ENCODE measurements at regions not wholly inside any gene's neighbourhood (a gene's known extent, or its start where the extent isn't known, plus 50 kb on each side); places are given as distances from the start of the nearest gene placed in this dataset.
"Not testable (repeated sequence)": the region's sequence is repeated elsewhere in the genome, so short reads cannot be mapped to it uniquely, and the experiment has no call there.

DNA sequence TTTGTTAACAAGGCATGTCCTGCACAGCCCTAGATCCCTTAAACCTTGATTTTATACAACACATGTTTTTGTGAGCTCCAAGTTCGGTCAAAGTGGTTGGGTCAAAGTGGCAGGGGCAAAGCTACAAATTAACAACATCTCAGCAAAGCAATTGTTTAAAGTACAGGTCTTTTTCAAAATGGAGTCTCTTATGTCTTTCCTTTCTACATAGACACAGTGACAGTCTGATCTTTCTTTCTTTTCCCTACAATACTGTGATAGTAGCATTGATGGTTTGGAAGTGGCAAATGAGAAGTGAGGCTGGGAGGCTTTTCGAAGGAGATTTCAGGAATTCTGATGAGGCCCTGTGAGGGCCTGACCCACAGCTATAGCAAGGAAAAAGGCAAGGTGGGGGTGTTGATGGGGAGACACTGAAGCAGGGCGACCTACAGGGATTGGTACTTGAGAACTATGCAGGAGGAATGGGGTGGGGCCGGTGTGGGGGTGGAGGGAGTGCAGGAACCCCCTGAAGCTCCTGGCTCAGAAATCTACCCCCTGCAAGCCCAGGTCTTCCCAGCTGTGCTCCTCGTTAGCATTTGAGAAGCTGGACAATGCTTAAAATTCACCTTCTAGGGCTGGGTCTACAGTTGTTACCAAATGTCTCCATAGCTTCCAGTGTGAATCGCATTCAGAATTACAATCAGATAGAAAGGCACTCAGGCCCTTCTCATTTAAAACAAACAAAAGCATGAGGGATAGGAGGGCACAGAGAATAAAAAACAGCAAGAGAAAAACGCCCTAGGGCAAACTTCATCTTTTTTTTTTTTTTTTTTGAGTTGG, 102.6 kb upstream of the PPM1J start:
- Histone ChIP-seq H3K4me2 (ENCODE audit: low read length, poor library complexity, severe bottlenecking) (no peak overlapping the region), H2BK5ac (ENCODE audit: low read depth, low read length, poor library complexity, severe bottlenecking) (no peak overlapping the region), H3K4me3 (ENCODE audit: insufficient read depth in 1 of 2, low read depth in 1 of 2, low read length in 2 of 2) (no peak overlapping the region), H2BK12ac (ENCODE audit: low read length in 2 of 2) (no peak overlapping the region), H2AK5ac (ENCODE audit: low read length, severe bottlenecking) (no peak overlapping the region), H3K27ac (ENCODE audit: low read length, poor library complexity, severe bottlenecking) (no peak overlapping the region), H2BK120ac (ENCODE audit: low read depth, low read length) (no peak overlapping the region), H3K4ac (ENCODE audit: low read depth in 1 of 2, low read length in 2 of 2) (no peak overlapping the region), H2AFZ (ENCODE audit: low read depth, low read length) (no peak overlapping the region), H3K23ac (ENCODE audit: low read length in 2 of 2) (no peak overlapping the region), H3K27me3 (ENCODE audit: control insufficient read depth in 1 of 2, insufficient read depth in 1 of 2, low read length in 2 of 2) (no peaks in the 10 kb centered on the region), H4K8ac (ENCODE audit: low read length) (peak overlapping the region; percentile 49), H3K9ac (ENCODE audit: low read length) (no peak overlapping the region), H2BK15ac (ENCODE audit: low read depth, poor library complexity, severe bottlenecking) (no peak overlapping the region), H3K79me1 (replicated peaks; ENCODE audit: low read length, poor library complexity, severe bottlenecking) (no peaks in the 10 kb centered on the region), H3K36me3 (ENCODE audit: control insufficient read depth in 1 of 2, insufficient read depth in 2 of 2, low read depth in 1 of 2, low read length in 2 of 2) (no peaks in the 10 kb centered on the region), H3K9me3 (ENCODE audit: control insufficient read depth, low read length) (no peaks in the 10 kb centered on the region), H4K91ac (ENCODE audit: low read length) (peak overlapping the region; percentile 61), H3K14ac (ENCODE audit: low read length in 2 of 2) (no peak overlapping the region), H3K4me1 (ENCODE audit: control insufficient read depth, insufficient read depth, low read depth, low read length) (peaks cover 4% of the 10 kb centered on the region), H3K18ac (ENCODE audit: low read depth in 1 of 2, low read length in 2 of 2) (no peak overlapping the region)
- no peak for DNase-seq
- WGBS: 57% methylated on average over 6 of the region's 7 CpGs

DNA sequence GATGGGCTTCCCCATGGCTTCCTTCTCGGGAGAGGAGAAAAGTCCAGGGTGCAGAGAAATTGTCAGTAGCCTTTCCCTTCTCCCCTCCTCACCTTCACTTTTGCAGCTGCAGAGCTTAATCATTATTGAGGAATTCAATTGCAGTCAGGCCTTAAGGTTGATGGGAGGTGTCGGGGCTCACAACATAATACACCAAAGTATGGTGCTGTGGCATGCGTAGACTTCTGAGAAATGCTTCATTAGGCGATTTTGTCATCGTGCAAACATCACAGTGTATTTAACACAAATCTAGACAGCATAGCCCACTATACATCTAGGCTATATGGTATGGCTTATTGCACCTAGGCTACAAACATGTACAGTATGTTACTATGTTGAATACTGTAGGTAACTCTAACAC, 100.2 kb upstream of the PPM1J start:
- H3K27me3 ChIP-seq (ENCODE audit: control insufficient read depth in 1 of 2, insufficient read depth in 1 of 2, low read length in 2 of 2): no peaks in the 10 kb centered on the region
- peaks cover 4% of the 10 kb centered on the region for H3K4me1 ChIP-seq (ENCODE audit: control insufficient read depth, insufficient read depth, low read depth, low read length)
- H3K36me3 ChIP-seq (ENCODE audit: control insufficient read depth in 1 of 2, insufficient read depth in 2 of 2, low read depth in 1 of 2, low read length in 2 of 2): no peaks in the 10 kb centered on the region
- no peak overlapping the region for H2BK120ac ChIP-seq (ENCODE audit: low read depth, low read length)
- H3K27ac ChIP-seq (ENCODE audit: low read length, poor library complexity, severe bottlenecking): no peak overlapping the region
- H2BK12ac ChIP-seq (ENCODE audit: low read length in 2 of 2): no peak overlapping the region
- no peaks in the 10 kb centered on the region for H3K9me3 ChIP-seq (ENCODE audit: control insufficient read depth, low read length)
- H3K4me3 ChIP-seq (ENCODE audit: insufficient read depth in 1 of 2, low read depth in 1 of 2, low read length in 2 of 2): no peak overlapping the region
- no peak overlapping the region for H2BK15ac ChIP-seq (ENCODE audit: low read depth, poor library complexity, severe bottlenecking)
- H3K4me2 ChIP-seq (ENCODE audit: low read length, poor library complexity, severe bottlenecking): no peak overlapping the region
- no peak overlapping the region for H3K18ac ChIP-seq (ENCODE audit: low read depth in 1 of 2, low read length in 2 of 2)
- no peak overlapping the region for H3K9ac ChIP-seq (ENCODE audit: low read length)
- no peak overlapping the region for H3K14ac ChIP-seq (ENCODE audit: low read length in 2 of 2)
- H3K79me1 ChIP-seq (replicated peaks; ENCODE audit: low read length, poor library complexity, severe bottlenecking): no peaks in the 10 kb centered on the region
- H2BK5ac ChIP-seq (ENCODE audit: low read depth, low read length, poor library complexity, severe bottlenecking): no peak overlapping the region
- H3K4ac ChIP-seq (ENCODE audit: low read depth in 1 of 2, low read length in 2 of 2): no peak overlapping the region
- H2AK5ac ChIP-seq (ENCODE audit: low read length, severe bottlenecking): no peak overlapping the region
- no peak overlapping the region for H3K23ac ChIP-seq (ENCODE audit: low read length in 2 of 2)
- no peak for DNase-seq
- no peak overlapping the region for H2AFZ ChIP-seq (ENCODE audit: low read depth, low read length)
- no peak overlapping the region for H4K8ac ChIP-seq (ENCODE audit: low read length)
- no peak overlapping the region for H4K91ac ChIP-seq (ENCODE audit: low read length)
- 98% methylated on average over 4 of the region's 5 CpGs for WGBS

DNA sequence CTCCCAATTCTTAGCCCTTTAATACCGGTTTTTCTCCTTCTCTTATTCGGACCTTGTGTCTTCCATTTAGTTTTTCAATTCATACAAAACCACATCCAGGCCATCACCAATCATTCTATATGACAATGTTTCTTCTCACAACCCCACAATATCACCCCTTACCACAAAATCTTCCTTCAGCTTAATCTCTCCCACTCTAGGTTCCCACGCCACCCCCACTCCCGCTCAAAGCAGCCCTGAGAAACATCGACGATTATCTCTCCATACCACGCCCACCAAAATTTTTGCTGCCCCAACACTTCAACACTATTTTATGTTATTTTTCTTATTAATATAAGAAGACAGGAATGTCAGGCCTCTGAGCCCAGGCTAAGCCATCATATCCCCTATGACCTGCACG, 99.5 kb upstream of the PPM1J start:
- H3K14ac ChIP-seq (ENCODE audit: low read length in 2 of 2); H3K9ac ChIP-seq (ENCODE audit: low read length); H3K27ac ChIP-seq (ENCODE audit: low read length, poor library complexity, severe bottlenecking); H2AFZ ChIP-seq (ENCODE audit: low read depth, low read length); H2BK120ac ChIP-seq (ENCODE audit: low read depth, low read length); H2BK5ac ChIP-seq (ENCODE audit: low read depth, low read length, poor library complexity, severe bottlenecking); H3K36me3 ChIP-seq (ENCODE audit: control insufficient read depth in 1 of 2, insufficient read depth in 2 of 2, low read depth in 1 of 2, low read length in 2 of 2); H2BK15ac ChIP-seq (ENCODE audit: low read depth, poor library complexity, severe bottlenecking); H4K8ac ChIP-seq (ENCODE audit: low read length); DNase-seq; H3K4me2 ChIP-seq (ENCODE audit: low read length, poor library complexity, severe bottlenecking); H3K79me1 ChIP-seq (replicated peaks; ENCODE audit: low read length, poor library complexity, severe bottlenecking); H4K91ac ChIP-seq (ENCODE audit: low read length); H3K27me3 ChIP-seq (ENCODE audit: control insufficient read depth in 1 of 2, insufficient read depth in 1 of 2, low read length in 2 of 2); H2BK12ac ChIP-seq (ENCODE audit: low read length in 2 of 2); H2AK5ac ChIP-seq (ENCODE audit: low read length, severe bottlenecking); H3K4ac ChIP-seq (ENCODE audit: low read depth in 1 of 2, low read length in 2 of 2); H3K4me3 ChIP-seq (ENCODE audit: insufficient read depth in 1 of 2, low read depth in 1 of 2, low read length in 2 of 2); H3K4me1 ChIP-seq (ENCODE audit: control insufficient read depth, insufficient read depth, low read depth, low read length); H3K23ac ChIP-seq (ENCODE audit: low read length in 2 of 2); H3K18ac ChIP-seq (ENCODE audit: low read depth in 1 of 2, low read length in 2 of 2); H3K9me3 ChIP-seq (ENCODE audit: control insufficient read depth, low read length): not testable (repeated sequence)
- WGBS: 92% methylated on average over 7 of the region's 8 CpGs

DNA sequence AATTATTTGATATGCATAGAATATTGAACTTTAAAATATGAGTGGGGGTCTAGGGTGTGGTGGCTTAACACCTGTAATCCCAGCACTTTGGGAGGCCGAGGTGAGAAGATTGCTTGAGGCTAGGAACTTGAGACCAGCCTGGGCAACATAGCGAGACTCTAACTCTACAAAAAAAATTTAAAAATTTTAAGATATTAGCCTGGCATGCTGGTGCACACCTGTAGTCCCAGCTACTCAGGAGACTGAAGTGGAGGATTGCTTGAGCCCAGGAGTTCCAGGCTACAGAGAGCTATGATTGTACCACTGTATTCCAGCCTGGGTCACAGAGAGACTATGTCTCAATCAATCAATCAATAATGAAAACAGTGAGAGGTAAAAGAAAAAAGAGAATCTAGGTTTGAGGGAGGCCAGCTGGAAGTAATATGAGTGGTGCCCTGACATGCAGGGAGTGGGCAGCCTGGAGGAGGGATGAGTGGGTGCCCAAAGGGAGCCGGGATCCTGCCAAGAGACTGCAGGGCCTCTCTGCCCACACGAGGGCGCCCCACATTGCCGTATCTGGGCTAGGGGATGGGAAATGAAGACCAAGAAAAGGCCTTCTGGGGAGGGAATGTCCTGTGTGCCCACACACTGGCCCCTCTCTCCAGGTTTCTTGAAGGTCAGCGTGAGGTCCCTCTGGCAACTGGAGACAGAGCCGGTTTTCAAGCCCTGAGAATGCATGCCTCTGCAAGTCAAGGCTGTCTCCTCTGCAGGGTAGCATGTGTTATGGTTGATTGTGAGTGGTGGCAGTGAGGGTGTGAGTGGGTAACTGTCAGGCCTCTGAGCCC, 93.9 kb upstream of the PPM1J start:
- H3K27ac ChIP-seq (ENCODE audit: low read length, poor library complexity, severe bottlenecking): no peak overlapping the region
- no peak overlapping the region for H2BK12ac ChIP-seq (ENCODE audit: low read length in 2 of 2)
- no peak overlapping the region for H3K4ac ChIP-seq (ENCODE audit: low read depth in 1 of 2, low read length in 2 of 2)
- no peak overlapping the region for H4K8ac ChIP-seq (ENCODE audit: low read length)
- peaks cover 5 to 11% of the 10 kb centered on the region in 2 experiments for H3K27me3 ChIP-seq (ENCODE audit: control insufficient read depth in 1 of 2, insufficient read depth in 1 of 2, low read length in 2 of 2)
- no peaks in the 10 kb centered on the region for H3K9me3 ChIP-seq (ENCODE audit: control insufficient read depth, low read length)
- H3K23ac ChIP-seq (ENCODE audit: low read length in 2 of 2): no peak overlapping the region
- no peak overlapping the region for H3K4me3 ChIP-seq (ENCODE audit: insufficient read depth in 1 of 2, low read depth in 1 of 2, low read length in 2 of 2)
- H3K14ac ChIP-seq (ENCODE audit: low read length in 2 of 2): no peak overlapping the region
- H3K18ac ChIP-seq (ENCODE audit: low read depth in 1 of 2, low read length in 2 of 2): no peak overlapping the region
- H3K9ac ChIP-seq (ENCODE audit: low read length): no peak overlapping the region
- H4K91ac ChIP-seq (ENCODE audit: low read length): no peak overlapping the region
- no peak overlapping the region for H2BK5ac ChIP-seq (ENCODE audit: low read depth, low read length, poor library complexity, severe bottlenecking)
- H2AK5ac ChIP-seq (ENCODE audit: low read length, severe bottlenecking): no peak overlapping the region
- WGBS: 16% methylated on average over 7 of the region's 8 CpGs
- H2BK120ac ChIP-seq (ENCODE audit: low read depth, low read length): no peak overlapping the region
- H3K4me1 ChIP-seq (ENCODE audit: control insufficient read depth, insufficient read depth, low read depth, low read length): peaks cover 5% of the 10 kb centered on the region
- H2AFZ ChIP-seq (ENCODE audit: low read depth, low read length): peak overlapping the region; percentile 54
- peaks cover 0 to 2% of the 10 kb centered on the region in 2 experiments for H3K36me3 ChIP-seq (ENCODE audit: control insufficient read depth in 1 of 2, insufficient read depth in 2 of 2, low read depth in 1 of 2, low read length in 2 of 2)
- no peaks in the 10 kb centered on the region for H3K79me1 ChIP-seq (replicated peaks; ENCODE audit: low read length, poor library complexity, severe bottlenecking)
- no peak overlapping the region for H2BK15ac ChIP-seq (ENCODE audit: low read depth, poor library complexity, severe bottlenecking)
- no peak overlapping the region for H3K4me2 ChIP-seq (ENCODE audit: low read length, poor library complexity, severe bottlenecking)
- peak; percentile 75 for DNase-seq
